Fibroblast of skin of back (primary cell): ENCODE measurements at regions not wholly inside any gene's neighbourhood (a gene's known extent, or its start where the extent isn't known, plus 50 kb on each side); places are given as distances from the start of the nearest gene placed in this dataset.

Source experiments
- DNase-seq: peaks from one replicate; pipeline ENCODE4 v3.0.0-alpha.2; 2013

GRCh38 chr6:164916087-164916486 is 393.3 kb downstream of the C6orf118 start:
- DNase-seq: no peak

DNA sequence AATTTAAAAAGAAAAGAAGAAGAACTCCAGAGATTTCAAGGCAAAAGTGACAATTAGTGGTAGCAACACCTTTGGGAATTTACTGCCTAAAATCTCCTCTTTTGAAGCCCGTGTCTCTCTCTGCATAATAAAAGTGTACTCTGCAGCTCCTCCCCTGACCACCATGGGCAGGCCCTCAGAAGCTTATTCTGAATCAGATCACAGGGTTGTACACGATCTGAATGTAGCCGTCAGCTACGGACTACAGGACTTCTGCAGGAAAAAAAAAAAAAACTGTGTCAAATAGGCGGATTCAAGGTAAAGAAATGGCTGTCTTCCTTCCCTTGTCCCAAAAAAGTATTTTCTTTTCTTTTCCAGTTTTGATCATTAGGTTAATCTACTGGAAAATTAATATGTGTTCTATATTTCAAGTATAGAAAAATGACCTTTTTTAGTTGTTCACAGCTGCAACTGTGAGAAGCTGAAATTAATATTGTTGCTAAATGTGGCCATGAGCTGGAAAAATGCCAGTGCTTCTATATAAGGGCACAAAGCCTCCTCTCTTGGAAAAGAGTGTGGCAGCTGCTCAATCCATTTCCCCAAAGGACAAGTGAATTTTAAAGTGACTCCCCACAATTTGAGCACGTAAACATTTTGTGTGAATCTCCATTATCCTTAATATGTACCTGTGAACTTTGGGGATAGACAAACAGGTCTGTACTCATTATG is 397.4 kb downstream of the C6orf118 start:
- DNase-seq: no peak

DNA sequence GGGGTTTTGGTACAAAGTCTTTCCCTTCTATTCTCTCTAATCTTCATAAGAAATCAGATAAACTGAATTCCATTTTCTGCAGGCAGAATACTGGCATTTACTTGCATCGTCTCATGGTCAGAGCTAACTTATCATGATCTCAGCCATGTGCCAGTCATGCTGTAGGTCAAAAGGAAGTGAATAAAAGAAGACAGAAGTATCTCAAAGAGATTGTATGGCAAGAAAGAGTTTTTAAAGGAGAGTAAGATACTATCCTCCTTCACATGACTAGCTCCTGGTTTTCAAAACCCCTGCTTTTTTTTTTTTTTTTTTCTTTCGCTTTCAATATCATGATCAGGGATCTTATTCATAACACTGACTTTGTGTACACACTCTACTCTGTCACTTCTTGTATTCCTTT is 398.3 kb downstream of the C6orf118 start:
- DNase-seq: no peak

DNA sequence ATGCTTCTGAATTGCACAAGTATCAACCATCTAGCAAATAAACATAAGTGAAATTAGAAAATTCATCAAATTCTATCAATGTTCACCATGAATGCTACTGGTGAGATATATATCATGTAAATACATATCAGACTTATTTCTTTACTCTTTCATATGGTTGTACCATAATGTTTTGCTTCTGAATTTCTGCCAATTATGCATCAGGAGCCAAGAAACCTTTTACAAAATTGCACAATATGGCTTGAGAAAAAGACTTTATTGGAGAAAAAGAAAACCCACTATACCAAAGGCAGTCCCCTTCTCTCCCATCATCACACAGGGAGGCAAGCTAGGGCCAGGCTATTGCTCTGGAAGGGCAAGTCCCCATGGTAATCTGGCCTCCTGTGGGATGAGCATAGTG is 402.6 kb downstream of the C6orf118 start:
- no peak for DNase-seq

- DNase-seq: no peak
These were observed 404.1 kb downstream of the C6orf118 start for GRCh38 chr6:164905311-164905710.

DNA sequence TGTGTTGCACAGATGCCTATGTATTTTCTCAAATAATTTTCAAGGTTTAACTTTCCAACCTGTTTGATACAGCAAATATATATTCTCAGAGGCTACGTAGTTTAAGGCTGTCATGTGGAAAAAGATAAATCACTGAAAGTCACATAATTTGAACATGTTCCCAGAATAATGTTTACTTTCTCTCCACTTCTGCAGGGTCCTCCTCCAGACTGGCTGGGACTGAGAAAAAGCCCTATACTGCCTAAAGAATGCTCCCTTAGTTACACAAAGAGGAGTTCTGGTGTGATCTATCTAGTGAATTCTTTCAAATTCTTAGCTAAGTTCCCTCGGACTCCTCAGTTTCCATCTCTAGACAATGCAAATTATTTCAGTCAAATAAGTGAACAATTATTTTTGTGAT is 411.0 kb downstream of the C6orf118 start:
- DNase-seq: no peak

DNA sequence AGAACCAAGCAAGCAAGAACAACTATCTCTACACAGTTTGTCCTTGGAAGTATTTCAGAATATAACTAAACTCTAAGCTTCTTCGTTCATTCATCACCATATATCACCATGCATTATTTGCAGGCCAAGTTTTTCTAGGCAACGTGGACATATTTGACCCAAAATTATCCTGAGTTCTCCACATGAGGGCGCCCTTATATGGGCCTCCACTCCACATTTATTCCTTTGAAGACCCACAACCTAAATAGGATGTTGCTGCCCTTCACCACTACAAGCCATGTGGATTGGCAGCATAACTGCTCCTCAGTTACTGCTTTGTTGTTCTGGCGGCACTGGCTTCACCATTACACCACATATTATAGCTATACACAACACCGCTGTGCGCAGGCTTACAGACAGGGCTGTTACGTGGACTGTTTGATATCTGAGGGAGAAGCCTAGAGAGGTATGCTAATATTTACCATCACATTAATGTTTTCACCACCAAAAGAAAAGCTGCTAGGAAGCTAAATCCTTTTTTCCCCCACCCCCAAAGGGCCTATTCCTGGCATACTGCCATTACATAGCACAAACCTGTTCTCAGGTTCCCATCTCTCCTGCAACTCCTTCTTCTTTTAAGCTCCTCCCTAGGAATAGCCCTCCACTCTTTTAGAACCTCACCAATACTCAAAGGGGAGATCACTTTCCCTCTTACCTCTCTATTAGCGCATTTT is 411.7 kb downstream of the C6orf118 start:
- no peak for DNase-seq

DNA sequence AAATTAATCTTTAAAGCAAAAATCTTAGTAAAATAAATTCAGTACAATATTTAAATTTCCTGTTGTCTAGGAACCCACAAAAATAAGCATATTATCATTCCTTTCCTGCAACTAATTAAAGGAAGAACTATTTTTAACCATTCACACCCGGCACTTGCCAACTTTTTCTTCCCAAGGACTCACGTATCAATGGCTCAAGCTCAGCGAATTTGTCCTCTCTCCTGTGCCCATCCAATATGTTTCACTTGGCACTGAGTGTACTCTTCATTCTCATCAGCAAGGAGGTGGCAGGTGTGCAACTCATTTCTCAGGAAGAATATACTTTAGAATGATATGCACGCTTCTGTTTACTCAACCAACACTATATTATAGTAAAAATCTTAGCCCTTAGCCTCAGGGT is 419.4 kb downstream of the C6orf118 start:
- no peak for DNase-seq

DNA sequence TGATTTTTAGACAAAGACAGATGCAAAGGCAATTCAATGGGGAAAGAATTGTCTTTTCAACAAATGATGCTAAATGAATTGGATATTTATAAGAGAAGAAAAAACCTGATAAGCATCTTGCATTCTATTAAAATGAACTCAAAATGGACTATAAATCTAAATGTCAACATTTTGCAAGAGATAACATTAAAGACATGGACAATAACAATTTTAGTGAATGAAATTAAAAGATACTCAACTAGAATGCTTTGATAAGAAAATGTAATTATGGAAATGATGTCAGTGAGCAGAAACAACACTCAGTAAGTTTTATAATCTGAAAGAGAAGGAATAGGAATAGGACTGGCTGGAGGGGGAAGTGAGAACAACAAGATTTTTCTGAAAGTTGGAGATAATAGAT is 421.7 kb downstream of the C6orf118 start:
- no peak for DNase-seq

DNA sequence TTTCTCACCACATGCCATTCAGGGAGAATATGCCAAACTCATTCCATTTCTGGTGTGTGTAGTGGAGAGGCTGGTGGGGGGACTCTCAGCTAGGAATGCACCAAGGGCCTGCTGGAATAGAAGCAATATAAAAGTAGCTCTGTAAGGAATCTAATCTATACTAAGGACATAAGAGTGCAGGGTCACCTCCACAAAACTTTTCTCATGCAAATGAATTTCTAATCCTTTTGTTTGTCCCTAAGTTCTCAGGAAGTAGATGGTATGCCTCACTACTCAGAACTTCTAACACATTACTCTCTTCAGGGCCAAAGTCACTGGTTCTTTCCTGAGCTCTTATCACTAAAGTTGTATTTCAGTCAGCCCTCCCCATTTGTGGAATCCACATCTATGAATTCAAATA is 427.2 kb downstream of the C6orf118 start:
- no peak for DNase-seq

DNA sequence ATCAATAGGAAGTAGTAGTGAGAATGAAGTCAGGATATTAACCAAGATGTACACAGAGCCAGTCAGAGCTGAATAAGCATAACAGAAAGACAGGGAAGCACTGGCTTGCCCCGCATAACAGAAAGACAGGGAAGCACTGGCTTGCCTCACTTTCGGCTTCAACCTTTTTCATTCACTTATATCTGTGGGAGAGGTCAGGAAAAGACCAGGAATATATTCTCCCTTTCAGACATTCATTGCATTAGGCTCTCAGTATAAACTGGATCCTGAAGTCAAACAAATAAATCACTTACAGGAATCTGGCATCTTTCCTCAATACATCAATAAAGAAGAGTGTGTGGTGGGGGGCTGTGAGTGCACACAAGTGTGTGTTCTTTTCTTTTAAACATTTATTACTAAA is 437.6 kb downstream of the C6orf118 start:
- DNase-seq: no peak

DNA sequence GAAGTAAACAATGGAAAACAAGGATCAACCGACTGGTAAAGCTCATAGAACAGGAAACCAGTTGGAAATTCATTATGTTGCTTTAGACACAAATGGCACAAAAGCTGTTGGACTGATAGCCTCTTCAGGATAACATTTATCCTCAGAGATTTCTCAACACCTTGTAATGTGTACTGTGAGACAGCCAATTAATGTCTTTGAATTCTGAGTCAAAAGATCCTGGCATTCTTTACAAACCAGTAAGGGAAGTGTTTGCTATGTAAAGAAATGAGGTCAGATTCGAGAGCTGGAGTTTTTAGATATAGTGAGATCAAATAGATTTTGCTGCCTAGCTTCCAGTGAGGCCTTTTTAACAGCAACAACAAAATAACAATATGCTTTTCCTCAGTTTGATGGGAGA is 439.2 kb downstream of the C6orf118 start:
- DNase-seq: no peak

- no peak for DNase-seq
These were observed 447.4 kb downstream of the C6orf118 start for GRCh38 chr6:164861967-164862366.

- no peak for DNase-seq
These were observed 449.6 kb downstream of the C6orf118 start for GRCh38 chr6:164859816-164860215.

- no peak for DNase-seq
These were observed 453.3 kb downstream of the C6orf118 start for GRCh38 chr6:164856138-164856537.

DNA sequence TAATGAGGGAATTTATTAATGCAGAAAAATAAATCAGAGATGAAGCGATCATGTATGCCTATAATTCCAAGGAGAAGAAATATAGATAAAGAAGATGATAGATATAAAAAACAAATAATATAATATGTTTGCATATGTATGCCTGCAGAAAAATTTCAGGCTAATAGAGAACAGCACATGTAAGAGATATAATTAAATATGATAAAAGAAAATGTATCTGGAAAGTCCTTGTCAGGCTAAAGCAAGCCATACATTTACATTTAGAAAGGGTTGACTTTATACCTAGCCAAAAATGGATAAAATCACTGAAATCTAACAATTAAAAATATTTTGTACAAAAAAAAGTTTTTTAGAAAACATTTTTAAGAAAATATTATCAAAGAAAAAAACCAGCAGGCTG is 454.1 kb downstream of the C6orf118 start:
- DNase-seq: no peak

- no peak for DNase-seq
These were observed 454.9 kb downstream of the C6orf118 start for GRCh38 chr6:164854526-164854925.

- DNase-seq: no peak
These were observed 463.6 kb downstream of the C6orf118 start for GRCh38 chr6:164845773-164846172.

- no peak for DNase-seq
These were observed 467.3 kb downstream of the C6orf118 start for GRCh38 chr6:164842085-164842484.

GRCh38 chr6:164838068-164838615 is 471.3 kb downstream of the C6orf118 start:
- DNase-seq: no peak

DNA sequence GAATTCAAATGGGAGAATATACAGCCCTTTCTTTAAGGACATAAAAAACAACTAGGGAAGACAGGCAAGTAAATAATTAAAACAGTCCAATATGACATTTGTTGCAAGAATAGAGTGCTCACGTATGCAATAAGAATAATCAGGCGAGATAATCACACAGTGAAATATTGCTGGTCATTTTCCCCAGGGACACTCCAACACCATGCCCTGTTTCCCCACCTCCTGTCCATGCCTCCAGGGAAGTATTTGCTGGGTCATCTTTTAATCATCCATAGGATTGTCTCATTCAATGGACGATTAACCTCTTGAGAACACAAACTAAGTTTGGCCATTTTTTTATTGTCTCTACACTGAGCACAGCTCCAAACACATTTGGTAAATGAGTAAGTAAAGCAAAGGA is 472.9 kb downstream of the C6orf118 start:
- DNase-seq: no peak

DNA sequence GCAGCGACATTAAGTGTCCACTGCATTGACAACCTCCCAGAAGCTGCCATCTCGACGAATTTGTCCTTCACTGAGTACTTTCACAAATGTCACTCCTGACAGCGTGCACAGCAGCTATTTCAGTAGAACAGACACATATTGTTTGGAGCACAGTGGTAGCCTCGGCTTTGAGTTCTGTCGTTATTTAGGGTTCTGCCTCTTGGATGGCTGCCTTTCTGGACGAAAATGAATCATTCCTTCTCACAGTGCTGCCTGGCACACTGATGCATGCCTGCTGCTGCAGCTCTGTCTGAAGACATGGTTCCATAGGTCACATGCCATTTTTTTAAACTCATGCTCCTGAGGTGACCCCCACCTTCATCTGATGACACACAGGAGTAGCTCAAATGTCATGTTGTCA is 477.0 kb downstream of the C6orf118 start:
- no peak for DNase-seq

DNA sequence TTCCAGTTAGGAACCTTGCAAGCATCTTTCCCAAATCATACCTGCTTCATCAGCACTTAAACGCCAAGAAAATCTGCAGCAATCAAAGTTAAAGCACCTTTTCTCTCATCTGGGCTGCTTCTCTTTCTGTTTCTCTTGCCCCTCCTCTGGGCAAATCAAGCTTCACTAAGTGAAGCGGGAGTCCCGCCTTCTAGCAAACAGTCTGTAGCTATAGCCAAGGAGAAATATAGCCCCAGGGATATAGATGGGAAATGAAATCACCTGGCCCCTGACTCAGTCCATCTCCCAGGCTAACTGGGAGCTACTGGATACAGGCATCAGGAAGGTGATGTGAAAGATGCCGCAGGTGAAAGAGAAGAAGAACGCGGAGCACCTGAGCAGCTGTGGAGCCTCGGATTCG is 481.9 kb downstream of the C6orf118 start:
- DNase-seq: no peak

DNA sequence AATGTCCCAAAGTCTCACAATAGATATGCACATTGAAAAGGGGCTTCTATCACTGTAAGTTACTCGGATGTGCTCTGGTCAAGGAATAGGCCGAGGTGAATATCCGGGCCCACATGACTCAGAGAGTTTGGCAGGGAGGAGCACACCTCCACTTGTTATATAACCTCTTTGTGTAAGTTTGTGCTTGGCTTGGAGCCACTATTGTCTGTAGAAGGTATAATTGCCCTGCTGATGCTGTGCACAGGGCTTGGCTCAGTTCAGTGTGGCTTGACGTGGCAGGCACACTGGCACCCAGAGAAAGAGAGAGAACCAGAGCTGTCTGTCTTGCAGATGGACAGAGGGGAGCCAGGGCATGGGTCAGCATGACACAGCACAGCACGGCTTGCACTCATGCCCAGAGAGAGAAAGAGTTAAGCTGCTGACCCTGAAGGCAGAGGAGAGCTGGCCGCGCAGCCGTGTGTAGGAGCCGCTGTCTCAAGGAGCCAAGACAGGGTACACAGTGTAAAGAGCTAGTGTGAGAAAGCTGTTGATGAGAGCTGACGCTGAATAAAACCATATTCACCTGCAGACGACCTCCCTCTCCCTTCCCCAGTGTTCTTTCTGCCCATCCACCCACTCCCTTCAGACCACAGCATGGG is 482.5 kb downstream of the C6orf118 start:
- DNase-seq: no peak
